Fibroblast of lung (primary cell): ENCODE measurements at regions not wholly inside any gene's neighbourhood (a gene's known extent, or its start where the extent isn't known, plus 50 kb on each side); places are given as distances from the start of the nearest gene placed in this dataset.

ENCODE experiments used
- DNase-seq, 2 donors: peaks; one replicate each; pipeline versions ENCODE4 v3.0.0 to v3.0.0-alpha.2; 2010; ENCODE audit warnings: low read depth in 2 of 2
- H2AFZ ChIP-seq: 2 replicates; pipeline ENCODE4 v1.5.1; 2012; ENCODE audit warnings: low read length, control low read depth, inconsistent platforms
- H3K27ac ChIP-seq: 2 replicates; pipeline ENCODE4 v1.5.1; 2011; ENCODE audit warnings: low read length, control low read depth; ENCODE audit not compliant: insufficient read depth
- H3K27me3 ChIP-seq: 2 replicates; pipeline ENCODE4 v1.5.1; 2011; ENCODE audit warnings: mild to moderate bottlenecking, low read length; ENCODE audit not compliant: control insufficient read depth, insufficient read depth
- H3K36me3 ChIP-seq: 2 replicates; pipeline ENCODE4 v1.5.1; 2011; ENCODE audit warnings: low read length; ENCODE audit not compliant: control insufficient read depth, insufficient read depth
- H3K4me1 ChIP-seq: 2 replicates; pipeline ENCODE4 v1.5.1; 2011; ENCODE audit warnings: low read length; ENCODE audit not compliant: control insufficient read depth, insufficient read depth; ENCODE audit errors: extremely low read depth
- H3K4me2 ChIP-seq: 2 replicates; pipeline ENCODE4 v1.5.1; 2011; ENCODE audit warnings: low read length, control low read depth; ENCODE audit not compliant: insufficient read depth; ENCODE audit errors: extremely low read depth
- H3K4me3 ChIP-seq, 4 experiments: fragments of 200-600 bp in 1 of 4; sonication (generic) in 1 of 4; replicated peaks in 1 of 4; 2 replicates each; pipeline ENCODE4 v1.5.1; 2011 to 2016; ENCODE audit warnings: low read length in 4 of 4, low read depth in 3 of 4, mild to moderate bottlenecking in 3 of 4, control low read depth in 2 of 4, inconsistent platforms in 1 of 4, mixed read lengths in 1 of 4; ENCODE audit not compliant: insufficient read depth in 1 of 4; ENCODE audit errors: control extremely low read depth in 1 of 4
- H3K79me2 ChIP-seq: 2 replicates; pipeline ENCODE4 v1.5.1; 2012; ENCODE audit warnings: mild to moderate bottlenecking, low read length, inconsistent platforms; ENCODE audit not compliant: control insufficient read depth, insufficient read depth
- H3K9ac ChIP-seq: 2 replicates; pipeline ENCODE4 v1.5.1; 2011; ENCODE audit warnings: mild to moderate bottlenecking, low read length, control low read depth; ENCODE audit not compliant: insufficient read depth
- H3K9me3 ChIP-seq: 2 replicates; pipeline ENCODE4 v1.5.1; 2012; ENCODE audit warnings: low read depth, low read length; ENCODE audit not compliant: control insufficient read depth, insufficient read depth
- H4K20me1 ChIP-seq: 2 replicates; pipeline ENCODE4 v1.5.1; 2011; ENCODE audit warnings: low read length; ENCODE audit not compliant: control insufficient read depth, insufficient read depth; ENCODE audit errors: extremely low read depth
- EZH2 ChIP-seq: IDR thresholded peaks from 2 replicates; pipeline ENCODE4 v1.5.1; 2012; ENCODE audit warnings: low read length, control low read depth, mild to moderate bottlenecking; ENCODE audit errors: missing control alignments
- TF ChIP-seq, protein P1 (sequence below), 2 donors: IDR thresholded peaks in 1 of 2; conservative IDR thresholded peaks in 1 of 2; 1 replicate in 1 of 2; 2 replicates in 1 of 2; pipeline ENCODE4 v1.5.1; 2011 to 2012; ENCODE audit warnings: low read length in 2 of 2, control low read depth in 1 of 2, inconsistent platforms in 1 of 2, low read depth in 1 of 2, mild to moderate bottlenecking in 1 of 2

DNA sequence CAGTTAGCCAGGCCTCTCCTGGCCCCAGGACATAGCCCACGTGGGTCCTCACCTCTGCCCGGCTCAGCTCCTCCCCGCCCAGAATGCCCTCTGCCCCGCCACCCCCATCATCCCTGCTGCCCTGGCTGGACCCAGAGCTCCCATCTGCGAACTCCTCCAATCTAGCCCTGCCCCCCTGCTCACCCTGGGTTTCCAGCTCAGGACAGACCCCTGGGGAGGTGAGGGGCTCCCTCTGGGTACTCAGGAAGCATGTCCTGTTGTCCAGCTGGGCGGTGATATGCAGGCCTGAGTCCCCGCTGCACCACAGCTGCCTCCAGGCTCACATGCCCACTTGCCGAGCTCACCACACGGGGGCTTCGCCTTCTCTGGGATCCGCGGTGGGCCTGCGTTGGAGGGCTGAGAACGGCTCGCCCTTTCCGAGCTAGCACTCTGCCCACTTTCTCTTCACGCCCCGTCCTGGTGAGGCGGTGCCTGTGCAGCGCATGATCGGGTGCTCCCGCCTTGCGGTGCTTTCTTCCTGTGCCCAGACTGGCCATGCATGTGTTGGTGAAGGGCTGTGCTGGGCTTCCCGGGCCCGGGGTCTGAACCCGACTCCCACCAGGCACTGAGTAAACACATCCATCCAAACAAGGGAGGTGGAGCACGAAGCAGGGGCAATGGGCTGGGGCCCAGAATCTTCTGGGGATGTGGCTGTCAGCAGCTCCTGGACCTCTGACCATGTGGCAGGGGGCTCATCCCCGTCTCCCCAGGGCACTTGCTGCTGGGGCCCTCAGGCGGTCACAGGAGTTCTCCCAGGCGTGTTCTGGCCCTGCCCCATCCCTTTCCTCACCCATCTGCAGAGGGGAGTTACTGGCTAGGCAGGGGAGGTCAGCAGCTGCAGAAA lies 74.3 kb downstream of the RGS12 start:
- Histone ChIP-seq H3K36me3 (no peaks in the 10 kb centered on the region), H3K4me2 (no peak overlapping the region), H3K27ac (no peak overlapping the region), H3K9ac (no peak overlapping the region), H3K27me3 (no peaks in the 10 kb centered on the region), H3K79me2 (no peaks in the 10 kb centered on the region), H3K4me1 (peaks cover 16% of the 10 kb centered on the region), H2AFZ (no peak overlapping the region), H3K9me3 (no peaks in the 10 kb centered on the region), H4K20me1 (no peaks in the 10 kb centered on the region), H3K4me3 (no peak overlapping the region)
- TF ChIP-seq, protein P1, sequence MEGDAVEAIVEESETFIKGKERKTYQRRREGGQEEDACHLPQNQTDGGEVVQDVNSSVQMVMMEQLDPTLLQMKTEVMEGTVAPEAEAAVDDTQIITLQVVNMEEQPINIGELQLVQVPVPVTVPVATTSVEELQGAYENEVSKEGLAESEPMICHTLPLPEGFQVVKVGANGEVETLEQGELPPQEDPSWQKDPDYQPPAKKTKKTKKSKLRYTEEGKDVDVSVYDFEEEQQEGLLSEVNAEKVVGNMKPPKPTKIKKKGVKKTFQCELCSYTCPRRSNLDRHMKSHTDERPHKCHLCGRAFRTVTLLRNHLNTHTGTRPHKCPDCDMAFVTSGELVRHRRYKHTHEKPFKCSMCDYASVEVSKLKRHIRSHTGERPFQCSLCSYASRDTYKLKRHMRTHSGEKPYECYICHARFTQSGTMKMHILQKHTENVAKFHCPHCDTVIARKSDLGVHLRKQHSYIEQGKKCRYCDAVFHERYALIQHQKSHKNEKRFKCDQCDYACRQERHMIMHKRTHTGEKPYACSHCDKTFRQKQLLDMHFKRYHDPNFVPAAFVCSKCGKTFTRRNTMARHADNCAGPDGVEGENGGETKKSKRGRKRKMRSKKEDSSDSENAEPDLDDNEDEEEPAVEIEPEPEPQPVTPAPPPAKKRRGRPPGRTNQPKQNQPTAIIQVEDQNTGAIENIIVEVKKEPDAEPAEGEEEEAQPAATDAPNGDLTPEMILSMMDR (conservative IDR thresholded peaks at IDR 0.05 in 1 of 2, IDR thresholded peaks at IDR 0.05 in 1 of 2; ENCODE audit: low read depth in 1 of 2, low read length in 2 of 2), result no peak
- TF ChIP-seq EZH2, result no peak
- no peak for DNase-seq

- Histone ChIP-seq H3K9me3 (no peaks in the 10 kb centered on the region), H3K4me3 (no peak overlapping the region), H3K9ac (no peak overlapping the region), H3K79me2 (no peaks in the 10 kb centered on the region), H2AFZ (no peak overlapping the region), H3K27me3 (no peaks in the 10 kb centered on the region), H3K4me1 (peaks cover 16% of the 10 kb centered on the region), H3K36me3 (no peaks in the 10 kb centered on the region), H4K20me1 (no peaks in the 10 kb centered on the region), H3K4me2 (no peak overlapping the region), H3K27ac (no peak overlapping the region)
- TF ChIP-seq, protein P1 (conservative IDR thresholded peaks at IDR 0.05 in 1 of 2, IDR thresholded peaks at IDR 0.05 in 1 of 2; ENCODE audit: low read depth in 1 of 2, low read length in 2 of 2), result no peak
- no peak for TF ChIP-seq EZH2
- DNase-seq, result no peak
Measured at GRCh38 chr4:3367866-3368265, 73.9 kb upstream of the HGFAC start.

DNA sequence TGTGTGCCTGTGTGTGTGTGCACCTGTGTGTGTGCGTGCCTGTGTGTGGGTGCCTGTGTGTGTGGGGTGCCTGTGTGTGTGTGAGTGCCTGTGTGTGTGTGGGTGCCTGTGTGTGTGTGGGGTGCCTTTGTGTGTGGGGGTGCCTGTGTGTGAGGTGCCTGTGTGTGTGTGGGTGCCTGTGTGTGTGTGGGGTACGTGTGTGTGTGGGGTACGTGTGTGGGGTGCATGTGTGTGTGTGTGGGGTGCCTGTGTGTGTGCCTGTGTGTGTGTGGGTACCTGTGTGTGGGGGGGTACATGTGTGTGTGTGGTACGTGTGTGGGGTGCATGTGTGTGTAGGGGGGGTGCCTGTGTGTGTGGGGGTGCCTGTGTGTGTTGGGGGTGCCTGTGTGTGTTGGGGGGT lies 73.4 kb upstream of the HGFAC start:
- Histone ChIP-seq H3K79me2 (no peaks in the 10 kb centered on the region), H3K27me3 (no peaks in the 10 kb centered on the region), H3K4me2 (no peak overlapping the region), H3K4me3 (no peak overlapping the region), H3K9me3 (no peaks in the 10 kb centered on the region), H3K4me1 (peaks cover 19% of the 10 kb centered on the region), H3K36me3 (no peaks in the 10 kb centered on the region), H3K27ac (no peak overlapping the region), H4K20me1 (no peaks in the 10 kb centered on the region), H3K9ac (no peak overlapping the region), H2AFZ (no peak overlapping the region)
- TF ChIP-seq, protein P1 (conservative IDR thresholded peaks at IDR 0.05 in 1 of 2, IDR thresholded peaks at IDR 0.05 in 1 of 2; ENCODE audit: low read depth in 1 of 2, low read length in 2 of 2), result no peak
- TF ChIP-seq EZH2, result no peak
- no peak for DNase-seq
